A549 (cell line): ENCODE measurements at regions not wholly inside any gene's neighbourhood (a gene's known extent, or its start where the extent isn't known, plus 50 kb on each side); places are given as distances from the start of the nearest gene placed in this dataset.

Experiments used
- ATAC-seq, 2 experiments: fragments of 200-7000 bp in 1 of 2; fragments of >200 bp in 1 of 2; cut with Nextera tagmentation in 1 of 2; cut with Tn5 transposase in 1 of 2; 3 replicates each; pipeline versions ENCODE4 v1.8.0 to v1.9.1; 2018 to 2020; ENCODE audit warnings: mild to moderate bottlenecking in 1 of 2, moderate library complexity in 1 of 2
- CTCF ChIA-PET: fragments of 300-600 bp; sonication (Branson Sonifier 250); formaldehyde crosslinking; extraction: SDS; loops from one replicate; lab custom pipeline; 2021; ENCODE audit warnings: antibody characterized with exemption, inconsistent platforms; lab: Yijun Ruan, JAX
- POLR2A ChIA-PET: fragments of 350-600 bp; formaldehyde crosslinking; extraction: SDS; loops from one replicate; lab custom pipeline; 2021; ENCODE audit warnings: antibody characterized with exemption, inconsistent platforms; lab: Yijun Ruan, JAX
- DNase-seq, 2 experiments: peaks; one replicate each; pipeline versions ENCODE4 v3.0.0 to v3.0.0-alpha.2; 2011 to 2016; ENCODE audit warnings: low read depth in 1 of 2, low spot score in 1 of 2
- FAIRE-seq: peaks from 2 replicates; lab custom pipeline; 2011; peaks lifted over from hg19 to GRCh38; lab: Jason Lieb, UNC
- H3K27ac ChIP-seq, 2 experiments: fragments of >200 bp; sonication (Bioruptor Twin); formaldehyde crosslinking; 3 replicates each; pipeline ENCODE4 v1.5.1; 2016 to 2017
- H3K4me1 ChIP-seq: fragments of >200 bp; sonication (Bioruptor Twin); formaldehyde crosslinking; 3 replicates; pipeline ENCODE4 v1.6.1; 2016
- H3K4me2 ChIP-seq: fragments of >200 bp; sonication (Bioruptor Twin); formaldehyde crosslinking; 3 replicates; pipeline ENCODE4 v1.6.1; 2016
- H3K4me3 ChIP-seq: fragments of >200 bp; sonication (Bioruptor Twin); formaldehyde crosslinking; 3 replicates; pipeline ENCODE4 v1.5.1; 2016
- H3K9me3 ChIP-seq: fragments of >200 bp; sonication (Bioruptor Twin); formaldehyde crosslinking; 3 replicates; pipeline ENCODE4 v1.6.1; 2016
- ATOH8 ChIP-seq: fragments of 250-450 bp; sonication (Bioruptor Pico); IDR thresholded peaks from 2 replicates; pipeline ENCODE4 v1.5.0; 2020; ENCODE audit warnings: low read depth, mild to moderate bottlenecking, moderate library complexity
- BCL3 ChIP-seq: fragments of >200 bp; sonication (Bioruptor Twin); formaldehyde crosslinking; IDR thresholded peaks from 3 replicates; pipeline ENCODE4 v1.6.1; 2016
- CBX8 ChIP-seq: fragments of 200-600 bp; sonication (generic); IDR thresholded peaks from 2 replicates; pipeline ENCODE4 v1.6.1; 2016
- CEBPB ChIP-seq, 2 experiments: fragments of >200 bp in 1 of 2; sonication (Bioruptor Twin) in 1 of 2; formaldehyde crosslinking in 1 of 2; IDR thresholded peaks; 2 replicates each; pipeline ENCODE4 v1.6.1; 2012 to 2016
- CHD4 ChIP-seq: fragments of 200-600 bp; sonication (generic); IDR thresholded peaks from 2 replicates; pipeline ENCODE4 v1.6.1; 2016; ENCODE audit warnings: antibody characterized with exemption, mild to moderate bottlenecking, borderline replicate concordance
- CTCF ChIP-seq: fragments of >200 bp; sonication (Bioruptor Twin); formaldehyde crosslinking; IDR thresholded peaks from 3 replicates; pipeline ENCODE4 v1.5.1; 2016
- EHF ChIP-seq: fragments of 250-450 bp; sonication (Bioruptor Pico); IDR thresholded peaks from 2 replicates; pipeline ENCODE4 v1.5.0; 2020; ENCODE audit warnings: mild to moderate bottlenecking
- EHMT2 ChIP-seq: fragments of 200-600 bp; sonication (generic); IDR thresholded peaks from 2 replicates; pipeline ENCODE4 v1.6.1; 2016; ENCODE audit warnings: antibody characterized with exemption, low read depth, mild to moderate bottlenecking, moderate library complexity
- GATA3 ChIP-seq: IDR thresholded peaks from 2 replicates; pipeline ENCODE4 v1.6.1; 2012; ENCODE audit warnings: borderline replicate concordance
- HDAC2 ChIP-seq: fragments of 200-600 bp; sonication (generic); IDR thresholded peaks from 2 replicates; pipeline ENCODE4 v1.6.1; 2016
- HES2 ChIP-seq: fragments of >200 bp; sonication (Bioruptor Twin); formaldehyde crosslinking; IDR thresholded peaks from 2 replicates; pipeline ENCODE4 v1.6.1; 2016
- HEYL ChIP-seq: fragments of 250-450 bp; sonication (Bioruptor Pico); IDR thresholded peaks from 2 replicates; pipeline ENCODE4 v1.8.0; 2021; ENCODE audit warnings: mild to moderate bottlenecking, moderate library complexity
- HMGXB4 ChIP-seq: fragments of 250-450 bp; sonication (Bioruptor Pico); IDR thresholded peaks from 2 replicates; pipeline ENCODE4 v1.5.0; 2021; ENCODE audit warnings: mild to moderate bottlenecking, moderate library complexity, borderline replicate concordance
- HOXB13 ChIP-seq: fragments of 250-450 bp; sonication (Bioruptor Pico); IDR thresholded peaks from 2 replicates; pipeline ENCODE4 v1.5.0; 2020; ENCODE audit warnings: low read depth, mild to moderate bottlenecking, moderate library complexity
- HOXB5 ChIP-seq: fragments of 250-450 bp; sonication (Bioruptor Pico); IDR thresholded peaks from 2 replicates; pipeline ENCODE4 v1.5.0; 2020; ENCODE audit warnings: mild to moderate bottlenecking, moderate library complexity
- KDM1A ChIP-seq: fragments of 200-600 bp; sonication (generic); IDR thresholded peaks from 2 replicates; pipeline ENCODE4 v1.6.1; 2016; ENCODE audit warnings: low read depth, mild to moderate bottlenecking
- MAFK ChIP-seq: fragments of 450-650 bp; IDR thresholded peaks from 2 replicates; pipeline ENCODE4 v1.6.1; 2014; ENCODE audit not compliant: partially characterized antibody
- MAZ ChIP-seq: fragments of 150-350 bp; IDR thresholded peaks from 2 replicates; pipeline ENCODE4 v1.6.1; 2014; ENCODE audit warnings: antibody characterized with exemption, low read depth, low read length, borderline replicate concordance
- NFE2L2 ChIP-seq: fragments of 150-350 bp; conservative IDR thresholded peaks from 2 replicates; pipeline ENCODE4 v1.6.1; 2014; ENCODE audit warnings: low read length
- NPAS2 ChIP-seq: fragments of 250-450 bp; sonication (Bioruptor Pico); IDR thresholded peaks from 2 replicates; pipeline ENCODE4 v1.8.0; 2022; ENCODE audit warnings: mild to moderate bottlenecking, moderate library complexity, borderline replicate concordance
- PBX3 ChIP-seq: IDR thresholded peaks from 2 replicates; pipeline ENCODE4 v1.6.1; 2012
- POLR2A ChIP-seq: IDR thresholded peaks from 2 replicates; pipeline ENCODE4 v1.6.1; 2012; ENCODE audit warnings: mild to moderate bottlenecking, low read length
- RARB ChIP-seq: fragments of 250-450 bp; sonication (Bioruptor Pico); IDR thresholded peaks from 2 replicates; pipeline ENCODE4 v1.8.0; 2021; ENCODE audit warnings: mild to moderate bottlenecking, moderate library complexity
- RFX5 ChIP-seq: fragments of 450-650 bp; IDR thresholded peaks from 2 replicates; pipeline ENCODE4 v1.7.1; 2014; ENCODE audit warnings: antibody characterized with exemption, mild to moderate bottlenecking, moderate library complexity
- RNF2 ChIP-seq: fragments of 200-600 bp; sonication (generic); IDR thresholded peaks from 2 replicates; pipeline ENCODE4 v1.6.1; 2016; ENCODE audit warnings: low read depth, mild to moderate bottlenecking, antibody characterized with exemption, moderate library complexity, borderline replicate concordance
- SREBF2 ChIP-seq: fragments of 450-650 bp; IDR thresholded peaks from 2 replicates; pipeline ENCODE4 v1.6.1; 2014; ENCODE audit warnings: mild to moderate bottlenecking, moderate library complexity
- TFCP2L1 ChIP-seq: fragments of 250-450 bp; sonication (Bioruptor Pico); IDR thresholded peaks from 2 replicates; pipeline ENCODE4 v1.5.0; 2021; ENCODE audit warnings: mild to moderate bottlenecking
- TP53 ChIP-seq: fragments of 250-450 bp; sonication (Bioruptor Pico); IDR thresholded peaks from 2 replicates; pipeline ENCODE4 v1.5.0; 2021; ENCODE audit warnings: mild to moderate bottlenecking, moderate library complexity
- USF2 ChIP-seq: fragments of 450-650 bp; IDR thresholded peaks from 2 replicates; pipeline ENCODE4 v1.6.1; 2014; ENCODE audit warnings: antibody characterized with exemption
- ZC3H11A ChIP-seq: fragments of 450-650 bp; IDR thresholded peaks from 2 replicates; pipeline ENCODE4 v1.6.1; 2014; ENCODE audit warnings: antibody characterized with exemption, mild to moderate bottlenecking
- ZFP36 ChIP-seq: fragments of 450-650 bp; IDR thresholded peaks from 2 replicates; pipeline ENCODE4 v1.6.1; 2014; ENCODE audit warnings: borderline replicate concordance; ENCODE audit not compliant: partially characterized antibody
- WGBS: methylation state at CpG from one replicate; pipeline ENCODE4 v1.1.6; 2017; ENCODE audit errors: missing lambda C conversion rate; 5-methylcytosine and 5-hydroxymethylcytosine counted together

GRCh38 chr4:17315459-17315858 is 196.4 kb downstream of the QDPR start:
- ATAC-seq = no peak
- ChIA-PET CTCF (interaction anchor here (1.0 kb wide), 1 partner anchor 10 kb away, joined by 4 read pairs; no protein-coding TSS in a partner anchor), POLR2A (no interaction called here)
- Histone ChIP-seq H3K27ac (no peak overlapping the region), H3K4me2 (no peak overlapping the region), H3K9me3 (no peaks in the 10 kb centered on the region), H3K4me3 (no peak overlapping the region), H3K4me1 (no peaks in the 10 kb centered on the region)
- TF ChIP-seq HOXB13 = no peak
- no peak for TF ChIP-seq GATA3
- TF ChIP-seq NFE2L2 = no peak
- TF ChIP-seq MAFK = no peak
- no peak for TF ChIP-seq TFCP2L1 (CRISPR knock-in tag)
- no peak for TF ChIP-seq EHMT2
- no peak for TF ChIP-seq USF2
- no peak for TF ChIP-seq BCL3
- TF ChIP-seq RFX5 = no peak
- TF ChIP-seq HDAC2 = no peak
- TF ChIP-seq EHF (CRISPR knock-in tag) = no peak
- no peak for TF ChIP-seq NPAS2 (CRISPR knock-in tag)
- TF ChIP-seq MAZ = no peak
- no peak for TF ChIP-seq HES2
- no peak for TF ChIP-seq HEYL (CRISPR knock-in tag)
- TF ChIP-seq PBX3 = no peak
- no peak for TF ChIP-seq SREBF2
- no peak for TF ChIP-seq RNF2
- FAIRE-seq = no peak
- DNase-seq = no peak

GRCh38 chr4:17313194-17313593 is 198.7 kb downstream of the QDPR start:
- no peak overlapping the region for H3K4me3 ChIP-seq
- WGBS = 0% methylated on average over 2 of the region's 2 CpGs

More at GRCh38 chr4:17313194-17313593, 198.7 kb downstream of the QDPR start:
- DNase-seq (no peak), ATAC-seq (no peak), FAIRE-seq (no peak)
- Histone ChIP-seq H3K4me1 (no peaks in the 10 kb centered on the region), H3K4me2 (no peak overlapping the region), H3K9me3 (no peaks in the 10 kb centered on the region), H3K27ac (no peak overlapping the region)
- TF ChIP-seq HMGXB4 (CRISPR knock-in tag) (no peak), CEBPB (IDR thresholded peaks at IDR 0.05) (no peak), ATOH8 (CRISPR knock-in tag) (no peak), TP53 (CRISPR knock-in tag) (no peak), HOXB5 (CRISPR knock-in tag) (no peak), ZFP36 (no peak), CBX8 (no peak), TFCP2L1 (CRISPR knock-in tag) (no peak), KDM1A (no peak), RNF2 (no peak), POLR2A (no peak), CHD4 (no peak), CTCF (no peak), MAZ (no peak), RARB (CRISPR knock-in tag) (no peak), HEYL (CRISPR knock-in tag) (no peak), ZC3H11A (no peak), MAFK (no peak), GATA3 (no peak)
- ChIA-PET POLR2A (no interaction called here), CTCF (interaction anchor here (1.0 kb wide), 1 partner anchor 10 kb away, joined by 3 read pairs; no protein-coding TSS in a partner anchor)
